GM12865 (cell line): ENCODE measurements at regions not wholly inside any gene's neighbourhood (a gene's known extent, or its start where the extent isn't known, plus 50 kb on each side); places are given as distances from the start of the nearest gene placed in this dataset.

Experiments used
- DNase-seq: peaks from one replicate; pipeline ENCODE4 v3.0.0; 2010; ENCODE audit warnings: low read depth
- H3K4me3 ChIP-seq: 2 replicates; pipeline ENCODE4 v1.5.1; 2011; ENCODE audit warnings: mild to moderate bottlenecking, low read depth, low read length, control low read depth
- CTCF ChIP-seq: IDR thresholded peaks from 2 replicates; pipeline ENCODE4 v1.5.1; 2011; ENCODE audit warnings: low read length, control low read depth, low read depth, inconsistent platforms; ENCODE audit not compliant: insufficient read depth; ENCODE audit errors: missing control alignments

- no peak overlapping the region for H3K4me3 ChIP-seq
- no peak for DNase-seq
Measured at GRCh38 chr9:80554301-80554700, 982.5 kb downstream of the TLE4 start.

GRCh38 chr9:80552931-80553330, 981.2 kb downstream of the TLE4 start:
- no peak overlapping the region for H3K4me3 ChIP-seq

More at GRCh38 chr9:80554301-80554700, 982.5 kb downstream of the TLE4 start:
- no peak for TF ChIP-seq CTCF

GRCh38 chr9:80550181-80550580, 978.4 kb downstream of the TLE4 start:
- no peak for DNase-seq
- no peak overlapping the region for H3K4me3 ChIP-seq
- no peak for TF ChIP-seq CTCF

More at GRCh38 chr9:80552931-80553330, 981.2 kb downstream of the TLE4 start:
- no peak for DNase-seq
- TF ChIP-seq CTCF, result no peak

- TF ChIP-seq CTCF, result no peak
- DNase-seq, result no peak
- H3K4me3 ChIP-seq, result no peak overlapping the region
Measured at GRCh38 chr9:80547613-80548012, 975.8 kb downstream of the TLE4 start.

GRCh38 chr9:80540387-80540786, 968.6 kb downstream of the TLE4 start:
- H3K4me3 ChIP-seq, result no peak overlapping the region
- DNase-seq, result no peak
- TF ChIP-seq CTCF, result no peak

GRCh38 chr9:80538976-80539375, 967.2 kb downstream of the TLE4 start:
- no peak overlapping the region for H3K4me3 ChIP-seq
- TF ChIP-seq CTCF, result no peak
- DNase-seq, result no peak

- no peak for TF ChIP-seq CTCF
- no peak for DNase-seq
- no peak overlapping the region for H3K4me3 ChIP-seq
Measured at GRCh38 chr9:80522465-80522864, 950.7 kb downstream of the TLE4 start.
